ENCODE measurements at regions not wholly inside any gene's neighbourhood (a gene's known extent, or its start where the extent isn't known, plus 50 kb on each side); places are given as distances from the start of the nearest gene placed in this dataset.

GRCh38 chr1:55339681-55340080 lies 124.5 kb upstream of the USP24 start:
- DNase-seq (ENCODE audit: low read depth in 1 of 2, low spot score in 1 of 2): no peak
- TF ChIP-seq GABPA (IDR thresholded peaks at IDR 0.05; ENCODE audit: low read depth): no peak
- TF ChIP-seq POLR2AphosphoS5 (IDR thresholded peaks at IDR 0.05; ENCODE audit: low read depth): no peak
- TF ChIP-seq REST (IDR thresholded peaks at IDR 0.05; ENCODE audit: insufficient replicate concordance, low read depth): no peak
- no peak for TF ChIP-seq CTCF (IDR thresholded peaks at IDR 0.05; ENCODE audit: insufficient read depth, low read length)
- TF ChIP-seq SPI1 (IDR thresholded peaks at IDR 0.05; ENCODE audit: borderline replicate concordance, low read depth): no peak
- Histone ChIP-seq H3K27me3 (ENCODE audit: insufficient read depth, poor library complexity, severe bottlenecking) (peaks cover 3% of the 10 kb centered on the region), H3K27ac (replicated peaks) (no peak overlapping the region), H3K4me3 (replicated peaks; ENCODE audit: insufficient read depth, low read length) (no peak overlapping the region)

GRCh38 chr1:55338448-55338820 lies 123.3 kb upstream of the USP24 start:
- Histone ChIP-seq H3K4me3 (replicated peaks; ENCODE audit: insufficient read depth, low read length) (no peak overlapping the region), H3K27ac (replicated peaks) (no peak overlapping the region), H3K27me3 (ENCODE audit: insufficient read depth, poor library complexity, severe bottlenecking) (peaks cover 3% of the 10 kb centered on the region)
- TF ChIP-seq CTCF (IDR thresholded peaks at IDR 0.05; ENCODE audit: insufficient read depth, low read length) (no peak), GABPA (IDR thresholded peaks at IDR 0.05; ENCODE audit: low read depth) (no peak), POLR2AphosphoS5 (IDR thresholded peaks at IDR 0.05; ENCODE audit: low read depth) (no peak), REST (IDR thresholded peaks at IDR 0.05; ENCODE audit: insufficient replicate concordance, low read depth) (no peak), SPI1 (IDR thresholded peaks at IDR 0.05; ENCODE audit: borderline replicate concordance, low read depth) (no peak)
- no peak for DNase-seq (ENCODE audit: low read depth in 1 of 2, low spot score in 1 of 2)

GRCh38 chr1:55337801-55338447 lies 122.8 kb upstream of the USP24 start:
- Histone ChIP-seq H3K4me3 (replicated peaks; ENCODE audit: insufficient read depth, low read length) (no peak overlapping the region), H3K27me3 (ENCODE audit: insufficient read depth, poor library complexity, severe bottlenecking) (peaks cover 3% of the 10 kb centered on the region), H3K27ac (replicated peaks) (no peak overlapping the region)
- DNase-seq (ENCODE audit: low read depth in 1 of 2, low spot score in 1 of 2): peak in 1 of 2 experiments; percentile 42
- TF ChIP-seq REST (IDR thresholded peaks at IDR 0.05; ENCODE audit: insufficient replicate concordance, low read depth) (no peak), POLR2AphosphoS5 (IDR thresholded peaks at IDR 0.05; ENCODE audit: low read depth) (no peak), CTCF (IDR thresholded peaks at IDR 0.05; ENCODE audit: insufficient read depth, low read length) (peak; percentile 47), GABPA (IDR thresholded peaks at IDR 0.05; ENCODE audit: low read depth) (no peak), SPI1 (IDR thresholded peaks at IDR 0.05; ENCODE audit: borderline replicate concordance, low read depth) (no peak)
